GM12865 (cell line): ENCODE measurements at regions not wholly inside any gene's neighbourhood (a gene's known extent, or its start where the extent isn't known, plus 50 kb on each side); places are given as distances from the start of the nearest gene placed in this dataset.
"Not testable (repeated sequence)": the region's sequence is repeated elsewhere in the genome, so short reads cannot be mapped to it uniquely, and the experiment has no call there.

Experiments
- DNase-seq: peaks from one replicate; pipeline ENCODE4 v3.0.0; 2010; ENCODE audit warnings: low read depth
- H3K4me3 ChIP-seq: 2 replicates; pipeline ENCODE4 v1.5.1; 2011; ENCODE audit warnings: mild to moderate bottlenecking, low read depth, low read length, control low read depth
- CTCF ChIP-seq: IDR thresholded peaks from 2 replicates; pipeline ENCODE4 v1.5.1; 2011; ENCODE audit warnings: low read length, control low read depth, low read depth, inconsistent platforms; ENCODE audit not compliant: insufficient read depth; ENCODE audit errors: missing control alignments

- no peak for TF ChIP-seq CTCF
- DNase-seq: no peak
- H3K4me3 ChIP-seq: no peak overlapping the region
These were observed 993.8 kb downstream of the GBE1 start for GRCh38 chr3:80767604-80768003.

- no peak for TF ChIP-seq CTCF
- no peak for DNase-seq
These were observed 987.2 kb upstream of the ROBO1 start for GRCh38 chr3:80754969-80755368.

DNA sequence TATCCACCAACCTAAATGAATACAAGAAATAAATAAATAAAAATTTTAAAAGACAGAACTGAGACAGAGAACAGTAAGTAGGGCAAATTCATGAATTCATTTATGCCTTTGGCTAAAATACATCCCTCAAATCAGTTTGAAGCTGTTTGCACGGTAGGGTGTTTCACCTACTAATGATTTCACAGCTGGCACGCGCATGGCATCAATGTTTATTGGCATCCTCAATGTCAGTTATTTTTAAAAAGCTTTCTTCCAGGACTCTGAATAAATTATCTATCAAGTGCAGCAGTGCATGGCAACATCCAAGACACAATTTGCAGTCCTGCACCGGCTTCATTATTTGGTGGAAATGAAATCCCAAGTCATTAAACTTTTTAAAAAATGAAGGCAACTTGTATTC is 985.2 kb upstream of the ROBO1 start:
- TF ChIP-seq CTCF: no peak
- DNase-seq: no peak
- H3K4me3 ChIP-seq: no peak overlapping the region

More at GRCh38 chr3:80754969-80755368, 987.2 kb upstream of the ROBO1 start:
- H3K4me3 ChIP-seq: no peak overlapping the region

- DNase-seq: no peak
- TF ChIP-seq CTCF: no peak
These were observed 982.8 kb upstream of the ROBO1 start for GRCh38 chr3:80750637-80751036.

GRCh38 chr3:80734920-80735319 is 967.1 kb upstream of the ROBO1 start:
- TF ChIP-seq CTCF: no peak
- no peak for DNase-seq
- no peak overlapping the region for H3K4me3 ChIP-seq

More at GRCh38 chr3:80750637-80751036, 982.8 kb upstream of the ROBO1 start:
- H3K4me3 ChIP-seq: no peak overlapping the region

GRCh38 chr3:80734483-80734882 is 966.7 kb upstream of the ROBO1 start:
- H3K4me3 ChIP-seq: no peak overlapping the region
- no peak for TF ChIP-seq CTCF
- no peak for DNase-seq

DNA sequence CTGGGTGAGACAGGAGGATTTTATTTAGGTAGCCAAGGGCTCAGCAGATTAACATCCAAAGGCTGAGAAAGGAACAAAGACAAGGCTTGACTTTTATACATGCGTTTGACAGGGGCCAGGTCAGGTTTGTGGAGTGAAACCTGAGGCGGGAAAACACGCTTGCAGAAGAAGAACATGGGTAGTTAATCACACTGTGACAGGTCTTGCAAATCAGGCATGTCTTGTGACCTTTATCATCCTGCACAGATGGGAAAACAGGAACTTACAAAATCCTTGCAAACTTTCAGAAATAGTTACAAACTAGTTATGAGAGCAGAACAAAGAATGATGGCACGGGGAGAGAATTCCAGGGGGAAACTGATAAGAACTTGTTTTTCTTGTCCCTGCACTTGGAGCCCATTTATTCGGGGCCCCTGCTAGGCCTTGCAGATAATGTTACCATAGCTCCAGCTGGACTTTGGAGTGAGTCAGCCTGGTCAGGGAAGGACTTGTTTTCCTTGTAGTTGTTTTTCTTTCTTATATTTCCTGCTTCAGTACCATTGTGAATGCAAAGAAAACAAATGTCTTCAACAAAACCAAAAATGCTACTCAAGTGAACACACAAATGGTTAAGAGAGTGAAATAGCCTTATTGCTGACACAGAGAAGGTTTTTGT is 965.9 kb upstream of the ROBO1 start:
- no peak for DNase-seq
- no peak for TF ChIP-seq CTCF
- no peak overlapping the region for H3K4me3 ChIP-seq

DNA sequence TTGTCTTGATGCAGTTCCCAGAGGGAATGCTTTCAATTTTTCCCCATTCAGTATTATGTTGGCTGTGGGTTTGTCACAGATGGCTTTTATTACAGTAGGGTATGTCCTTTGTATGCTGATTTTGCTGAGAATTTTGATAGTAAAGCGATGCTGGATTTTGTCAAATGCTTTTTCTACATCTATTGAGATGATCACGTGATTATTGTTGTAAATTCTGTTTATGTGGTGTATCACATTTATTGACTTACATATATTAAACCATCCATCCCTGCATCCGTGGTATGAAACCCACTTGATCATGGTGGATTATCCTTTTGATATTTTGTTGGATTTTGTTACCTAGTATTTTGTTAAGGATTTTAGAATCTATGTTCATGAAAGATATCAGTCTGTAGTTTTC is 959.8 kb upstream of the ROBO1 start:
- not testable (repeated sequence) for DNase-seq, H3K4me3 ChIP-seq

- not testable (repeated sequence) for H3K4me3 ChIP-seq, DNase-seq
These were observed 942.0 kb upstream of the ROBO1 start for GRCh38 chr3:80709597-80710322.
